GM21576 (cell line): ENCODE measurements at regions not wholly inside any gene's neighbourhood (a gene's known extent, or its start where the extent isn't known, plus 50 kb on each side); places are given as distances from the start of the nearest gene placed in this dataset.
"Not testable (repeated sequence)": the region's sequence is repeated elsewhere in the genome, so short reads cannot be mapped to it uniquely, and the experiment has no call there.

Experiments
- ATAC-seq: cut with Tn5 transposase; IDR thresholded peaks from one replicate; pipeline ENCODE4 v1.9.1; 2021; ENCODE audit warnings: mild to moderate bottlenecking, moderate library complexity; ENCODE audit not compliant: unreplicated experiment

DNA sequence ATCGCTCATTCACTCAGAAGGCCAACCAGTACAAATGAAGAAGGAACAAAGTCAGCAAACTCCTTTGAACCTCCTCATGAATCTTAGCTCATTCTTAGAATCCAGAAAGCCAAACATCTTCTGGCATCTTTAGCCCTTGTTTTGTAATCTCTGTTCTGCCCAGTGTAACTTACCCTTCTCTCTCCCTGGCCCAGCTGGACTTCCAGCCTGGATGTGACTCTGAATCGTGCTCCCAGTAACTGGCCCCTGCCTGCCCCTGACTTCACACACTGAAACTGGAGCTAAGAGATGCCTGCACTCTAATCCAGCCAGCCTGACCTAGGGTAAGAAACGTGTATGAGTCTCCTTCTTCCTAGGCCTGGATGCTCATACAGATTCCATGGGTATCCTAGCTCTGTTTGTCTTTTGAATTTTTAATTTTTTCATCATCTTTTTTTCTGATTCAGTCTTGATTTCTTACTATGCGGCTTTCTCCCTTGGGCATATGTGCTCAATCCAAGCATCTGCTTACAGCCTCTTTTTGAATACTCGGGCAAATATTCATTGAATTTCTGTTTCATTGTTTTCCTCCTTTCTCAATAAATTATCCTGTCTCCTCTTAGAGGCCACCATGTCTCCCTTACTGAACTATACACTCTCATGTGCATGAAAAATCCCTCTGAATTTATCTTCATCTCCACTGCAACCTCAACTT is 845.6 kb upstream of the AUTS2 start:
- ATAC-seq = no peak

- no peak for ATAC-seq
These were observed 843.9 kb upstream of the AUTS2 start for GRCh38 chr7:68754414-68754813.

DNA sequence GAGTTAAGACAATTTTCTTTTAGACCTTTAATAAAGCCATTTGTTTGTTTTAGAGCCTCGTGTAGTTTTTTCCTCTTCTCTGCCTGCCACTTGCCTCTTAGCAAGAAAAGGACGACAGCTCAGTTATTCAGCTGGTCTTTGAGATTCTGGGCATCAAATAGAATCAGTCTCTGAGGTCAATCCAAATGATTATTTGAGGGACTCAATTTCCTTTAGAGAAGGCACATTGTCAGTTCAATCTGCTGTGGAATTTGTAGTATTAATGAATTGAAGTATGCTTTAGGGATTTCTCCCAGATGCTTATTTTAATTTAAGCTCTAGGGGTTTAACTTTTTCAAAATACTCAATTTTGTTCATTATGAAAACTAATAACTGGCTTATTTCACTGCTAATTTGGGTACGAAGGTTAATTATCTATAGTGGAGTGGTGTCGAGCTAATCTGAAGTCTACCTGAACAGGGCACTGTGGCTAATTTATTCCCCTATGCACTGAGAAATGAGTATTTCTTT is 841.2 kb upstream of the AUTS2 start:
- ATAC-seq = no peak

DNA sequence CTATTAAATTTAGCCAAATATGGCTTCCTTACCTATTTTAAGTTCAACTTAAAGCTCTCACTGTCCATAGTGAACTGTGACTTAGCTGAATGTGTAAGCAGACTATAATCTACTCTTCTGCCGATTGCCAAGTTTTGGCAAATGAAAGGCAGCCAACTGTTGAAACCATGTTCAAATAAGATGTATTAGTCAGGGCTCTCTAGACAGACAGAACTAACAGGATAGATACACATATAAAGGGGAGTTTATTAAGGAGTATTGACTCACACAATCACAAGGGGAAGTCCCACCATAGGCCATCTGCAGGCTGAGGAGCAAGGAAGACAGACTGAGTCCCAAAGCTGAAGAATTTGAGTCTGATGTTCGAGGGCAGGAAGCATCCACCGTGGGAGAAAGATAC is 837.7 kb upstream of the AUTS2 start:
- ATAC-seq = no peak

GRCh38 chr7:68767462-68767861 is 830.8 kb upstream of the AUTS2 start:
- no peak for ATAC-seq

- no peak for ATAC-seq
These were observed 827.6 kb upstream of the AUTS2 start for GRCh38 chr7:68770649-68771048.

GRCh38 chr7:68776326-68776725 is 821.9 kb upstream of the AUTS2 start:
- ATAC-seq = no peak

- no peak for ATAC-seq
These were observed 814.6 kb upstream of the AUTS2 start for GRCh38 chr7:68783684-68784083.

GRCh38 chr7:68785036-68785435 is 813.2 kb upstream of the AUTS2 start:
- ATAC-seq = no peak

DNA sequence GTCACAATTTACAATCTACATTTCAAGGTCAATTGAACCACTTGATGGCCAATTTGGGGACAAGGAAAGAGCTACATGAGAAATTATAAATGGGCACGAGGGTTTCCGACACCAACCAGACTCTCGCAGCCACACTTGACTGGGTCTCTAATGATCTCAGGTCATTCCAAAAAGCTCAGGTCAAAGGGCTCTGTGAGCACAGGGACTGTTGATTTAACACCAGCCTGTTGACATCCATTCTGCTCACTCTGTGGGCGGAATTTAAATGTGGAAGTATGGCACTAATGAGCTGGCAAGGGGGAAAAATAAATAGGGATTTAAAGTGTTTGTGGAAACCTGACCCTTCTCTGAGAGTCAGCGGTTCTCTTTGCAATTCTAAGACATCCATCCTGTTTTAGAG is 810.7 kb upstream of the AUTS2 start:
- no peak for ATAC-seq

GRCh38 chr7:68788529-68788928 is 809.7 kb upstream of the AUTS2 start:
- ATAC-seq = not testable (repeated sequence)

GRCh38 chr7:68789597-68789996 is 808.7 kb upstream of the AUTS2 start:
- no peak for ATAC-seq

DNA sequence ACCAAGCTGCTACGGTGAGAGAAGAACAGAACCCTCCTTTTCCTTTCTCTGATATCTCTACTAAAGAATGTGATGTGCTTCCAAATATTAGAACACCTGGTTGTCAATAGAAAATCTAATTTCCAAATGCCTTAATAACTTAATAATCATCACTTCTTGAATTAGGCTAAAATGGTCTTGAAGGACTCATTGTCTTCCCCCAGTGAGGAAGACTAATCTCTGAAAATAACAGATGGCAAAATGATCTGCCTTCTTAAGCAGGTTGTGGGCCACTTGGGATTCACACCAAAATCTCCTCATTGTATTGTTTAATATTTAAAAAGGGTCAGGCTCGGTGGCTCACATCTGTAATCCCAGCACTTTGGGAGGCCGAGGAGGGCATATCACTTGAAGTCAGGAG is 805.9 kb upstream of the AUTS2 start:
- ATAC-seq = no peak

- ATAC-seq = no peak
These were observed 804.8 kb upstream of the AUTS2 start for GRCh38 chr7:68793513-68793912.

- no peak for ATAC-seq
These were observed 798.0 kb upstream of the AUTS2 start for GRCh38 chr7:68800316-68800715.

DNA sequence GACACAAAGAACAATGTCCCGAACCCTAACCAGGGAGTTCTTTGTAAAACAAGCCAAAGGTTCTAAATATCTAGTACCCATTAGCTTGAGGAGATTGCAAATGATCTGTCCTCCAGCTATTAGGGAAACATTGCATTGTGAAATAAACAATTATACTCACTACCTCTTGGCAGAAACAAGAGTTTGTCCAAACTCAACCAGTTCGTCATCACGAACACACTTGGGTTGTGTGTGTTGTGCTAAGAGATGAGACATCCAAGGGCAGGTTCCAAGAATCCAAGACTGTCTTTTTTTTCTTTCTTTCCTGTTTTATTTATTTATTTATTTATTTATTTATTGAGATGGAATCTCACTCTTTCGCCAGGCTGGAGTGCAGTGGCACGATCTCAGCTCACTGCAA is 793.1 kb upstream of the AUTS2 start:
- no peak for ATAC-seq

DNA sequence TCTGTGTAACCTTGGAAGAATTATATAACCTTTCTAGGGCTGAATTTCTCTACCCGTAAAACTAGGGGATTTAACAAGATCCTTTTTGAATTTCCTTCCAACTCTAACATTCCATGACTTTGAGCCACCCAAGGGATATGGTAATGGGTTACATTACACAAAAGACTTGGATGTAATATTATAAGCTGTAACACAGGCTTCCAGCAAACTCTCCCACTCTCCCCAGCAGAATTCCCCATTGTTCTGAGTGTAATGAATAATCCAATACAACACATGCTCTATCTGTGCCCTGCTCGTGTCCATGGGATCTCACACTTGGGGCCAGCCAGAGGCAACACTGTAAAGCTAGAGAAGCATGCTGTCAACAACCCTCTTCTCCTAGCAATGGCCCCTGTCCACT is 790.6 kb upstream of the AUTS2 start:
- no peak for ATAC-seq

- ATAC-seq = no peak
These were observed 784.7 kb upstream of the AUTS2 start for GRCh38 chr7:68813551-68814080.

DNA sequence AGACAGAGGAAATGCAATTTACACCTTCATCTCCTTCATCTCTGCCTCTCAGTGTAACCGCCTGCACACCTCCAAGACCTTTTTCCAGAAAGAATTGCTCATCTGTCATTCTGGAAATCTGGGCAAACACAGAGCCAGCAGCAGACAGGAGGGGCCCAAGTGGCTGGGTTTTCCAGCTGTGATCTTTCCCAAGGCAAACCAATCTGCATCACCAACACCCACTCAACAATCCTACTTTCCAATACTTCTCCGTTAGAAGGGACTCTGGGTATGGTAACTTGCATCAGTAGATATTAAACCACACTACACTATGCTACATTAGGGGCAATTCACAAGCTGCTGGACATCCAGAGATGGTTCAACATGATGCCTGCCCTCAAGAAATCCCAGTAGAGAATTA is 781.8 kb upstream of the AUTS2 start:
- no peak for ATAC-seq

GRCh38 chr7:68820321-68820720 is 778.0 kb upstream of the AUTS2 start:
- no peak for ATAC-seq

DNA sequence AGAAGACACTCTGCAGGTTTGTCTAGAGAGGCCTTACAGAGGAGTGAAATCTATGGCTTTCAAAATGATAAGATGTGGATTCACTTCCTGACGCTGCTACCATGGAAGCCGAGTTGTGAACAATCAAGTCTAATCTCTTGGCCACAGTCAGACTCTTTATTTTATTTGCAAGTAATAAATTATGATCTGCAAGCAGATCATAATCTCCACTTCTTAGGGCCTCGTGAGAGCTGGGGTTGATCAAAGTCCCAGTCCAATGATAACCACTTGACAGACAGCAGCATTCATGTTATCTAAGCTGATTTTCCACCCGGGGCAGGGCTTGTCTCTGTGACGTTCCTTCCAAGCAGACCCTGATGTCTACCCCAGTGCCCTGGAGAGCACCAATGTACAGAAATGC is 776.4 kb upstream of the AUTS2 start:
- no peak for ATAC-seq

DNA sequence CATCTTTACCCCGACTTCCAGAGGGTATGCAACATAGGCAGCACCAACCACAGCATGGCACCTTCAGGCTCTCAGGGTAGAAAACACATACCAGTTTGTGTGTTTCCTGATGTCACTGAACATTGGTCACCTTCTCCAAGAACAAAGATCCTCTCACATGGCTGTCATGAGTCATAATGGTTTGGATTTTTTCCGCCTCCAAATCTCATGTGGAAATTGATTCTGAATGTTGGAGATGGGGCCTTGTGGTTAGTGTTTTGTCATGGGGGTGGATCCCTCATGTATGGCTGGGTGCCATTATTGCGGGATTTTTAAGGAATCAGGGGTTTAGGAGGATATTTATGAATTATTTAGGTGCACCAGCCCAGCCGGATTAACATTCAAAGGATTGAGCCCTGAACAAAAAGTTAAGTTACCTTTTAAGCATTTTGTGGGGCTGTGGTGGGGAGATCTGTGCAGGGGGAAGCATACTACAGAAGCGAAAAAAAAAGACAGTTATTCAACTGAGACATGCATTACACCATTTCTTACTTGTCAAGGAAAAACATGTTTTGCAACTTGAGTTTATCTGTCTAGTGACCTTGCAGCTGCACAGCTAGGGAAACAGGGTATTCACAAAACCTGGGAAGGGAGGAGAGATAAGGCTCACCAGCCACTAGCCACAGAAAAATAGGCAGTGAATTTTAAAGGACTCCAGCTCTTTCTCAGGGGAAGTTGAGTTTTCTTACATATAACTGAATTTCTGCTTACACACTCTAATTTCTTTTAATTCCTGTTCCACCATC is 774.1 kb upstream of the AUTS2 start:
- ATAC-seq = no peak
